Panc1 (cell line): ENCODE measurements at regions not wholly inside any gene's neighbourhood (a gene's known extent, or its start where the extent isn't known, plus 50 kb on each side); places are given as distances from the start of the nearest gene placed in this dataset.

Experiments
- ATAC-seq: fragments of 200-7000 bp; cut with Tn5 transposase; 2 replicates; pipeline ENCODE4 v1.9.1; 2020; ENCODE audit warnings: mild to moderate bottlenecking, moderate library complexity
- BruUV-seq: library from RNA; stranded (reverse); fragments of 400-500 nt; replicated peaks from 2 replicates; lab custom pipeline; 2021; lab: Mats Ljungman, UMichigan
- CTCF ChIA-PET: fragments of 300-600 bp; sonication (Branson Sonifier 250); formaldehyde crosslinking; loops from one replicate; lab custom pipeline; 2022; ENCODE audit warnings: antibody characterized with exemption; lab: Charles Lee
- POLR2A ChIA-PET: fragments of 300-600 bp; sonication (Branson Sonifier 250); formaldehyde crosslinking; loops from one replicate; lab custom pipeline; 2022; ENCODE audit warnings: antibody characterized with exemption; lab: Charles Lee
- DNase-seq: peaks from one replicate; pipeline ENCODE4 v3.0.0-alpha.2; 2010; ENCODE audit warnings: low read depth, low spot score
- H3K27ac ChIP-seq: 2 replicates; pipeline ENCODE4 v1.5.1; 2011; ENCODE audit warnings: mild to moderate bottlenecking, low read length, inconsistent platforms
- H3K27me3 ChIP-seq: fragments of 200-500 bp; sonication (Bioruptor generic); 2 replicates; pipeline ENCODE4 v1.6.0; 2014; ENCODE audit warnings: low read length, inconsistent platforms; ENCODE audit not compliant: control insufficient read depth, insufficient read depth
- H3K36me3 ChIP-seq: fragments of 200-500 bp; sonication (Bioruptor generic); 2 replicates; pipeline ENCODE4 v1.5.1; 2014; ENCODE audit warnings: inconsistent platforms, mild to moderate bottlenecking, low read length, moderate library complexity; ENCODE audit not compliant: control insufficient read depth, insufficient read depth
- H3K4me1 ChIP-seq: 2 replicates; pipeline ENCODE4 v1.5.1; 2011; ENCODE audit warnings: inconsistent platforms, mild to moderate bottlenecking, low read length, moderate library complexity; ENCODE audit not compliant: control insufficient read depth, insufficient read depth
- H3K4me3 ChIP-seq, 2 experiments: 2 replicates each; pipeline ENCODE4 v1.5.1; 2011 to 2012; ENCODE audit warnings: low read depth in 2 of 2, low read length in 2 of 2, mild to moderate bottlenecking in 2 of 2, inconsistent platforms in 1 of 2, moderate library complexity in 1 of 2
- H3K9me3 ChIP-seq: fragments of 200-500 bp; sonication (Bioruptor generic); 2 replicates; pipeline ENCODE4 v1.5.1; 2014; ENCODE audit warnings: low read depth, mild to moderate bottlenecking, inconsistent platforms, low read length, moderate library complexity; ENCODE audit not compliant: control insufficient read depth, insufficient read depth
- CTCF ChIP-seq: fragments of 450-650 bp; IDR thresholded peaks from 2 replicates; pipeline ENCODE4 v1.5.1; 2017; ENCODE audit warnings: mild to moderate bottlenecking
- POLR2AphosphoS5 ChIP-seq: IDR thresholded peaks from 2 replicates; pipeline ENCODE4 v1.6.1; 2012; ENCODE audit warnings: mild to moderate bottlenecking, low read depth, low read length, moderate library complexity
- REST ChIP-seq, 2 experiments: IDR thresholded peaks; 2 replicates each; pipeline ENCODE4 v1.6.1; 2011 to 2012; ENCODE audit warnings: low read depth in 2 of 2, control low read depth in 1 of 2, low read length in 1 of 2, mild to moderate bottlenecking in 1 of 2, moderate library complexity in 1 of 2; ENCODE audit not compliant: insufficient read depth in 1 of 2
- SIN3A ChIP-seq: IDR thresholded peaks from 2 replicates; pipeline ENCODE4 v1.6.1; 2012; ENCODE audit warnings: low read depth, mild to moderate bottlenecking, low read length, moderate library complexity, borderline replicate concordance; ENCODE audit not compliant: insufficient read depth
- TCF7L2 ChIP-seq: IDR thresholded peaks from 2 replicates; pipeline ENCODE4 v1.6.1; 2011; ENCODE audit warnings: mild to moderate bottlenecking, low read depth, low read length, inconsistent platforms
- in situ Hi-C: cut with HindIII; loops from 2 replicates; pipeline ENCODE4 v1.10.0; 2016; ENCODE audit warnings: low sequenced_read_pairs, low pct_unique_long_range_greater_than_20kb
- intact Hi-C: fragments of 100-400 bp; cut with micrococcal nuclease; formaldehyde crosslinking; loops from one replicate; pipeline ENCODE4 v1.10.0; 2022; ENCODE audit not compliant: unreplicated experiment

GRCh38 chr2:120831891-120832290 lies 96.2 kb downstream of the GLI2 start:
- in situ Hi-C loops (no loop called here), intact Hi-C loops (no loop called here)
- H3K27me3 ChIP-seq: no peaks in the 10 kb centered on the region
- DNase-seq (no peak), ATAC-seq (no peak)
- TF ChIP-seq REST (IDR thresholded peaks at IDR 0.05; ENCODE audit: insufficient read depth in 1 of 2, low read depth in 2 of 2, low read length in 1 of 2) (no peak), POLR2AphosphoS5 (no peak), CTCF (no peak), SIN3A (no peak)
- no peak overlapping the region for H3K27ac ChIP-seq
- ChIA-PET POLR2A (no interaction called here), CTCF (no interaction called here)
- no peaks in the 10 kb centered on the region for H3K4me1 ChIP-seq
- H3K36me3 ChIP-seq: no peaks in the 10 kb centered on the region
- BruUV-seq: no TSS peak
- H3K4me3 ChIP-seq: no peak overlapping the region
- H3K9me3 ChIP-seq: no peaks in the 10 kb centered on the region

GRCh38 chr2:120832296-120833070 lies 96.8 kb downstream of the GLI2 start:
- Histone ChIP-seq H3K9me3 (no peaks in the 10 kb centered on the region), H3K4me3 (no peak overlapping the region), H3K27me3 (no peaks in the 10 kb centered on the region), H3K27ac (no peak overlapping the region), H3K36me3 (no peaks in the 10 kb centered on the region), H3K4me1 (no peaks in the 10 kb centered on the region)
- no peak for ATAC-seq
- CTCF ChIA-PET: no interaction called here
- POLR2A ChIA-PET: interaction anchor here (0.6 kb wide), 1 partner anchor 173 kb away, joined by 3 read pairs; no protein-coding TSS in a partner anchor
- intact Hi-C loops (no loop called here), in situ Hi-C loops (no loop called here)
- no peak for DNase-seq
- TF ChIP-seq SIN3A (no peak), TCF7L2 (no peak)
- no TSS peak for BruUV-seq

- POLR2A ChIA-PET: interaction anchor here (0.6 kb wide), 1 partner anchor 172 kb away, joined by 3 read pairs; no protein-coding TSS in a partner anchor
- ATAC-seq: no peak
- Histone ChIP-seq H3K4me1 (no peaks in the 10 kb centered on the region), H3K36me3 (no peaks in the 10 kb centered on the region), H3K27me3 (no peaks in the 10 kb centered on the region), H3K9me3 (no peaks in the 10 kb centered on the region), H3K27ac (no peak overlapping the region), H3K4me3 (no peak overlapping the region)
- DNase-seq: no peak
- CTCF ChIA-PET: no interaction called here
- in situ Hi-C loops (no loop called here), intact Hi-C loops (no loop called here)
- TF ChIP-seq POLR2AphosphoS5 (no peak), TCF7L2 (no peak), SIN3A (no peak), CTCF (no peak), REST (IDR thresholded peaks at IDR 0.05; ENCODE audit: insufficient read depth in 1 of 2, low read depth in 2 of 2, low read length in 1 of 2) (no peak)
- BruUV-seq: no TSS peak
These were observed 97.5 kb downstream of the GLI2 start for GRCh38 chr2:120833127-120833675.
